ENCODE measurements at regions not wholly inside any gene's neighbourhood (a gene's known extent, or its start where the extent isn't known, plus 50 kb on each side); places are given as distances from the start of the nearest gene placed in this dataset.

GRCh38 chrX:22351966-22352365 lies 79.3 kb downstream of the CBLL2 start:
- DNase-seq, result no peak
- Histone ChIP-seq H3K36me3 (replicated peaks; ENCODE audit: insufficient read depth, low read length) (no peaks in the 10 kb centered on the region), H3K4me2 (ENCODE audit: low read depth, low read length) (no peak overlapping the region), H3K79me2 (ENCODE audit: low read length) (no peaks in the 10 kb centered on the region), H3F3A (ENCODE audit: insufficient read depth, low read length) (no peaks in the 10 kb centered on the region), H2AFZ (ENCODE audit: low read length) (no peak overlapping the region), H3K27ac (ENCODE audit: low read length) (no peak overlapping the region), H4K20me1 (ENCODE audit: insufficient read depth, low read length) (no peaks in the 10 kb centered on the region), H3K9ac (ENCODE audit: low read length) (no peak overlapping the region), H3K27me3 (replicated peaks; ENCODE audit: insufficient read depth, low read length) (no peaks in the 10 kb centered on the region), H3K9me3 (replicated peaks; ENCODE audit: insufficient read depth, low read length) (no peaks in the 10 kb centered on the region), H3K9me2 (replicated peaks; ENCODE audit: insufficient read depth, low read length) (no peaks in the 10 kb centered on the region), H3K4me1 (ENCODE audit: low read length) (no peaks in the 10 kb centered on the region), H3K4me3 (ENCODE audit: low read length) (no peak overlapping the region)
- no peak for TF ChIP-seq CTCF (IDR thresholded peaks at IDR 0.05; ENCODE audit: low read length)
- TF ChIP-seq EZH2phosphoT487 (IDR thresholded peaks at IDR 0.05; ENCODE audit: low read length), result no peak
- TF ChIP-seq EZH2 (optimal IDR thresholded peaks at IDR 0.05; ENCODE audit: low read depth, low read length), result no peak

- DNase-seq, result no peak
- no peaks in the 10 kb centered on the region for H3K36me3 ChIP-seq (replicated peaks; ENCODE audit: insufficient read depth, low read length)
- H3K4me3 ChIP-seq (ENCODE audit: low read length), result no peak overlapping the region
- no peaks in the 10 kb centered on the region for H3K27me3 ChIP-seq (replicated peaks; ENCODE audit: insufficient read depth, low read length)
- H3K79me2 ChIP-seq (ENCODE audit: low read length), result no peaks in the 10 kb centered on the region
- H3K4me2 ChIP-seq (ENCODE audit: low read depth, low read length), result no peak overlapping the region
- H3K9ac ChIP-seq (ENCODE audit: low read length), result no peak overlapping the region
- no peaks in the 10 kb centered on the region for H4K20me1 ChIP-seq (ENCODE audit: insufficient read depth, low read length)
- no peak overlapping the region for H3K27ac ChIP-seq (ENCODE audit: low read length)
- no peaks in the 10 kb centered on the region for H3K9me2 ChIP-seq (replicated peaks; ENCODE audit: insufficient read depth, low read length)
- no peaks in the 10 kb centered on the region for H3K9me3 ChIP-seq (replicated peaks; ENCODE audit: insufficient read depth, low read length)
- TF ChIP-seq CTCF (IDR thresholded peaks at IDR 0.05; ENCODE audit: low read length) (no peak), EZH2phosphoT487 (IDR thresholded peaks at IDR 0.05; ENCODE audit: low read length) (no peak), EZH2 (optimal IDR thresholded peaks at IDR 0.05; ENCODE audit: low read depth, low read length) (no peak)
- no peak overlapping the region for H2AFZ ChIP-seq (ENCODE audit: low read length)
- no peaks in the 10 kb centered on the region for H3F3A ChIP-seq (ENCODE audit: insufficient read depth, low read length)
- H3K4me1 ChIP-seq (ENCODE audit: low read length), result no peaks in the 10 kb centered on the region
These were observed 84.9 kb downstream of the CBLL2 start for GRCh38 chrX:22357621-22358020.

- no peak overlapping the region for H3K27ac ChIP-seq (ENCODE audit: low read length)
- H2AFZ ChIP-seq (ENCODE audit: low read length), result no peak overlapping the region
- H4K20me1 ChIP-seq (ENCODE audit: insufficient read depth, low read length), result no peaks in the 10 kb centered on the region
- no peak for TF ChIP-seq EZH2 (optimal IDR thresholded peaks at IDR 0.05; ENCODE audit: low read depth, low read length)
- TF ChIP-seq CTCF (IDR thresholded peaks at IDR 0.05; ENCODE audit: low read length), result no peak
- TF ChIP-seq EZH2phosphoT487 (IDR thresholded peaks at IDR 0.05; ENCODE audit: low read length), result no peak
- no peaks in the 10 kb centered on the region for H3K27me3 ChIP-seq (replicated peaks; ENCODE audit: insufficient read depth, low read length)
- DNase-seq, result no peak
- H3K79me2 ChIP-seq (ENCODE audit: low read length), result no peaks in the 10 kb centered on the region
- H3K36me3 ChIP-seq (replicated peaks; ENCODE audit: insufficient read depth, low read length), result no peaks in the 10 kb centered on the region
- H3K9me2 ChIP-seq (replicated peaks; ENCODE audit: insufficient read depth, low read length), result no peaks in the 10 kb centered on the region
- no peaks in the 10 kb centered on the region for H3K4me1 ChIP-seq (ENCODE audit: low read length)
- no peak overlapping the region for H3K4me2 ChIP-seq (ENCODE audit: low read depth, low read length)
- H3K9ac ChIP-seq (ENCODE audit: low read length), result no peak overlapping the region
- H3F3A ChIP-seq (ENCODE audit: insufficient read depth, low read length), result no peaks in the 10 kb centered on the region
- no peaks in the 10 kb centered on the region for H3K9me3 ChIP-seq (replicated peaks; ENCODE audit: insufficient read depth, low read length)
- H3K4me3 ChIP-seq (ENCODE audit: low read length), result no peak overlapping the region
These were observed 87.4 kb downstream of the CBLL2 start for GRCh38 chrX:22360129-22360528.

All from MM.1S (cell line).